ENCODE measurements at regions not wholly inside any gene's neighbourhood (a gene's known extent, or its start where the extent isn't known, plus 50 kb on each side); places are given as distances from the start of the nearest gene placed in this dataset.
A peak's percentile ranks its signal among the peaks of the same experiment; 100 is the strongest.

GRCh38 chr22:27627901-27628300 lies 173.7 kb downstream of the MN1 start:
- peaks cover 5% of the 10 kb centered on the region for H3K4me1 Mint-ChIP-seq
- no peak overlapping the region for H3K27ac Mint-ChIP-seq
- H3K36me3 Mint-ChIP-seq, result peaks cover 4% of the 10 kb centered on the region
- TF ChIP-seq CTCF (IDR thresholded peaks at IDR 0.05; ENCODE audit: unreplicated experiment), result no peak
- H3K4me3 Mint-ChIP-seq, result no peak overlapping the region
- DNase-seq (ENCODE audit: low spot score in 2 of 2, unreplicated experiment in 2 of 2), result no peak
- H3K27me3 Mint-ChIP-seq (ENCODE audit: low read depth), result no peaks in the 10 kb centered on the region
- peaks cover 5% of the 10 kb centered on the region for H3K9me3 Mint-ChIP-seq

GRCh38 chr22:27628341-27628740 lies 173.2 kb downstream of the MN1 start:
- Mint-ChIP-seq H3K27me3 (ENCODE audit: low read depth) (peaks cover 2% of the 10 kb centered on the region), H3K4me1 (peaks cover 9% of the 10 kb centered on the region), H3K9me3 (peaks cover 5% of the 10 kb centered on the region), H3K4me3 (no peak overlapping the region), H3K27ac (no peak overlapping the region), H3K36me3 (peaks cover 4% of the 10 kb centered on the region)
- no peak for DNase-seq (ENCODE audit: low spot score in 2 of 2, unreplicated experiment in 2 of 2)
- no peak for TF ChIP-seq CTCF (IDR thresholded peaks at IDR 0.05; ENCODE audit: unreplicated experiment)

GRCh38 chr22:27628891-27629631 lies 172.5 kb downstream of the MN1 start:
- Mint-ChIP-seq H3K27ac (peak overlapping the region; percentile 28), H3K36me3 (peaks cover 4% of the 10 kb centered on the region), H3K27me3 (ENCODE audit: low read depth) (peaks cover 9% of the 10 kb centered on the region), H3K4me1 (peaks cover 13% of the 10 kb centered on the region), H3K4me3 (no peak overlapping the region), H3K9me3 (peaks cover 5% of the 10 kb centered on the region)
- DNase-seq (ENCODE audit: low spot score in 2 of 2, unreplicated experiment in 2 of 2), result no peak
- no peak for TF ChIP-seq CTCF (IDR thresholded peaks at IDR 0.05; ENCODE audit: unreplicated experiment)

GRCh38 chr22:27629908-27630673 lies 171.5 kb downstream of the MN1 start:
- peaks cover 13% of the 10 kb centered on the region for H3K4me1 Mint-ChIP-seq
- no peak overlapping the region for H3K4me3 Mint-ChIP-seq
- H3K27ac Mint-ChIP-seq, result no peak overlapping the region
- DNase-seq (ENCODE audit: low spot score in 2 of 2, unreplicated experiment in 2 of 2), result no peak
- peaks cover 4% of the 10 kb centered on the region for H3K36me3 Mint-ChIP-seq
- no peak for TF ChIP-seq CTCF (IDR thresholded peaks at IDR 0.05; ENCODE audit: unreplicated experiment)
- peaks cover 5% of the 10 kb centered on the region for H3K9me3 Mint-ChIP-seq
- peaks cover 18% of the 10 kb centered on the region for H3K27me3 Mint-ChIP-seq (ENCODE audit: low read depth)

GRCh38 chr22:27630754-27631153 lies 170.8 kb downstream of the MN1 start:
- Mint-ChIP-seq H3K27ac (no peak overlapping the region), H3K9me3 (peaks cover 5% of the 10 kb centered on the region), H3K36me3 (peaks cover 4% of the 10 kb centered on the region), H3K4me1 (peaks cover 13% of the 10 kb centered on the region), H3K4me3 (no peak overlapping the region), H3K27me3 (ENCODE audit: low read depth) (peaks cover 25% of the 10 kb centered on the region)
- TF ChIP-seq CTCF (IDR thresholded peaks at IDR 0.05; ENCODE audit: unreplicated experiment), result no peak
- no peak for DNase-seq (ENCODE audit: low spot score in 2 of 2, unreplicated experiment in 2 of 2)
